IMR-90 (cell line): ENCODE measurements at regions not wholly inside any gene's neighbourhood (a gene's known extent, or its start where the extent isn't known, plus 50 kb on each side); places are given as distances from the start of the nearest gene placed in this dataset.

Source experiments
- ATAC-seq: fragments of 200-7000 bp; cut with Tn5 transposase; 2 replicates; pipeline ENCODE4 v1.9.1; 2020; ENCODE audit warnings: low read depth, mild to moderate bottlenecking, moderate library complexity
- BruUV-seq: library from RNA; stranded (reverse); fragments of 400-500 nt; replicated peaks from 2 replicates; lab custom pipeline; 2021; lab: Mats Ljungman, UMichigan
- CTCF ChIA-PET: fragments of 300-600 bp; formaldehyde crosslinking; extraction: SDS; loops from one replicate; lab custom pipeline; 2021; ENCODE audit warnings: antibody characterized with exemption; lab: Yijun Ruan, JAX
- POLR2A ChIA-PET: fragments of 300-600 bp; sonication (Branson Sonifier 250); formaldehyde crosslinking; loops from one replicate; lab custom pipeline; 2022; ENCODE audit warnings: antibody characterized with exemption; ENCODE audit not compliant: unreplicated experiment; lab: Charles Lee
- DNase-seq: peaks from one replicate; pipeline ENCODE4 v3.0.0; 2013
- H2AFZ ChIP-seq: replicated peaks from 2 replicates; pipeline ENCODE3; 2013; ENCODE audit warnings: low read length, mild to moderate bottlenecking; ENCODE audit not compliant: poor library complexity
- H2AK5ac ChIP-seq: 2 replicates; pipeline ENCODE4 v1.6.1; 2013; ENCODE audit warnings: low read depth, low read length, inconsistent platforms
- H2AK9ac ChIP-seq: replicated peaks from 2 replicates; pipeline ENCODE3; 2013; ENCODE audit warnings: mild to moderate bottlenecking, low read depth, low read length, moderate library complexity; ENCODE audit not compliant: poor library complexity
- H2BK120ac ChIP-seq: 2 replicates; pipeline ENCODE4 v1.6.1; 2013; ENCODE audit warnings: low read depth, low read length, inconsistent platforms
- H2BK15ac ChIP-seq: 3 replicates; pipeline ENCODE4 v1.6.1; 2013; ENCODE audit warnings: low read depth, low read length, inconsistent platforms
- H2BK20ac ChIP-seq: 2 replicates; pipeline ENCODE4 v1.6.1; 2013; ENCODE audit warnings: low read depth, mild to moderate bottlenecking, inconsistent platforms, low read length, moderate library complexity
- H2BK5ac ChIP-seq: 2 replicates; pipeline ENCODE4 v1.6.1; 2013; ENCODE audit warnings: mild to moderate bottlenecking, low read depth, low read length, inconsistent platforms; ENCODE audit not compliant: poor library complexity, severe bottlenecking
- H3K14ac ChIP-seq: replicated peaks from 2 replicates; pipeline ENCODE4 v1.6.1; 2013; ENCODE audit warnings: low read depth, low read length, inconsistent platforms
- H3K18ac ChIP-seq: 2 replicates; pipeline ENCODE4 v1.6.1; 2013; ENCODE audit warnings: low read depth, low read length, control low read depth
- H3K23ac ChIP-seq: 2 replicates; pipeline ENCODE4 v1.6.1; 2013; ENCODE audit warnings: low read depth, low read length, inconsistent platforms
- H3K27ac ChIP-seq: 2 replicates; pipeline ENCODE4 v1.5.1; 2013; ENCODE audit warnings: mild to moderate bottlenecking, control low read depth, low read length; ENCODE audit not compliant: insufficient read depth
- H3K27me3 ChIP-seq: 2 replicates; pipeline ENCODE4 v1.6.1; 2013; ENCODE audit warnings: low read length; ENCODE audit not compliant: control insufficient read depth, insufficient read depth
- H3K36me3 ChIP-seq: 2 replicates; pipeline ENCODE4 v1.6.1; 2013; ENCODE audit warnings: low read length, mixed read lengths; ENCODE audit not compliant: control insufficient read depth, insufficient read depth
- H3K4ac ChIP-seq: 2 replicates; pipeline ENCODE4 v1.6.1; 2013; ENCODE audit warnings: low read depth, low read length, inconsistent platforms
- H3K4me1 ChIP-seq: 2 replicates; pipeline ENCODE4 v1.6.1; 2013; ENCODE audit warnings: low read length, mixed read lengths; ENCODE audit not compliant: control insufficient read depth, insufficient read depth
- H3K4me2 ChIP-seq: 2 replicates; pipeline ENCODE4 v1.6.1; 2013; ENCODE audit warnings: low read depth, mild to moderate bottlenecking, control low read depth, low read length, moderate library complexity
- H3K4me3 ChIP-seq: 2 replicates; pipeline ENCODE4 v1.5.1; 2013; ENCODE audit warnings: low read depth, mild to moderate bottlenecking, control low read depth, low read length, moderate library complexity; ENCODE audit not compliant: insufficient read depth
- H3K56ac ChIP-seq: 2 replicates; pipeline ENCODE4 v1.6.1; 2013; ENCODE audit warnings: low read length, inconsistent platforms; ENCODE audit not compliant: insufficient read depth; ENCODE audit errors: extremely low read depth
- H3K79me1 ChIP-seq, 2 experiments: 2 replicates each; pipeline ENCODE4 v1.6.1; 2013; ENCODE audit warnings: low read length in 2 of 2, inconsistent platforms in 1 of 2, low read depth in 1 of 2
- H3K9ac ChIP-seq: 2 replicates; pipeline ENCODE4 v1.6.1; 2013; ENCODE audit warnings: low read depth, low read length, control low read depth
- H3K9me1 ChIP-seq: 2 replicates; pipeline ENCODE4 v1.6.1; 2013; ENCODE audit warnings: low read length, inconsistent platforms; ENCODE audit not compliant: insufficient read depth
- H3K9me3 ChIP-seq: 2 replicates; pipeline ENCODE4 v1.6.1; 2013; ENCODE audit warnings: low read length; ENCODE audit not compliant: control insufficient read depth, insufficient read depth
- H4K20me1 ChIP-seq: 2 replicates; pipeline ENCODE4 v1.6.1; 2013; ENCODE audit warnings: low read length, inconsistent platforms; ENCODE audit not compliant: insufficient read depth
- H4K5ac ChIP-seq: 2 replicates; pipeline ENCODE4 v1.6.1; 2013; ENCODE audit warnings: mild to moderate bottlenecking, low read depth, low read length, control low read depth
- H4K8ac ChIP-seq, 2 experiments: 2 replicates each; pipeline ENCODE4 v1.6.1; 2013; ENCODE audit warnings: low read depth in 2 of 2, low read length in 2 of 2, control low read depth in 1 of 2, inconsistent platforms in 1 of 2
- H4K91ac ChIP-seq: 2 replicates; pipeline ENCODE4 v1.6.1; 2013; ENCODE audit warnings: low read depth, low read length, inconsistent platforms; ENCODE audit not compliant: insufficient read depth
- BHLHE40 ChIP-seq: fragments of 150-350 bp; IDR thresholded peaks from 2 replicates; pipeline ENCODE4 v1.6.1; 2016; ENCODE audit warnings: mild to moderate bottlenecking, low read depth, low read length
- CEBPB ChIP-seq: IDR thresholded peaks from 2 replicates; pipeline ENCODE4 v1.6.1; 2012; ENCODE audit warnings: low read depth, low read length, improper control_type of control experiment
- FOS ChIP-seq: fragments of 150-350 bp; IDR thresholded peaks from 2 replicates; pipeline ENCODE4 v1.6.1; 2016; ENCODE audit warnings: low read depth, low read length
- MAFK ChIP-seq: IDR thresholded peaks from 2 replicates; pipeline ENCODE4 v1.6.1; 2012; ENCODE audit warnings: low read depth, low read length, improper control_type of control experiment
- NFE2L2 ChIP-seq: fragments of 150-350 bp; IDR thresholded peaks from 2 replicates; pipeline ENCODE4 v1.6.1; 2016; ENCODE audit warnings: low read depth, mild to moderate bottlenecking, low read length
- RAD21 ChIP-seq: IDR thresholded peaks from 2 replicates; pipeline ENCODE4 v1.6.1; 2012; ENCODE audit warnings: low read length, improper control_type of control experiment
- RFX5 ChIP-seq: IDR thresholded peaks from 2 replicates; pipeline ENCODE4 v1.8.0; 2012; ENCODE audit warnings: low read depth, mild to moderate bottlenecking, low read length, moderate library complexity
- dilution Hi-C: fragments of 300-500 bp; cut with HindIII; formaldehyde crosslinking; loops from one replicate; pipeline ENCODE4 v1.14.3; 2018; ENCODE audit warnings: low sequenced_read_pairs; ENCODE audit not compliant: unreplicated experiment
- in situ Hi-C: fragments of 300-500 bp; cut with MboI; formaldehyde crosslinking; loops from 3 replicates; pipeline ENCODE4 v1.14.3; 2019; ENCODE audit warnings: low sequenced_read_pairs, inconsistent platforms, mixed read lengths
- intact Hi-C: fragments of 100-400 bp; cut with micrococcal nuclease; formaldehyde crosslinking; loops from 2 replicates; pipeline ENCODE4 v1.10.0; 2022
- TF ChIP-seq, protein P1 (sequence below): conservative IDR thresholded peaks from 2 replicates; pipeline ENCODE4 v1.5.1; 2012; ENCODE audit warnings: mild to moderate bottlenecking, low read depth, low read length, improper control_type of control experiment
- TF ChIP-seq, protein P2 (sequence below): fragments of 150-350 bp; IDR thresholded peaks from 2 replicates; pipeline ENCODE4 v1.6.1; 2017; ENCODE audit warnings: mild to moderate bottlenecking, antibody characterized with exemption, low read length, low read depth
- TF ChIP-seq, protein P3 (sequence below): fragments of 150-350 bp; IDR thresholded peaks from 2 replicates; pipeline ENCODE4 v1.6.1; 2016; ENCODE audit warnings: low read depth, mild to moderate bottlenecking, low read length, moderate library complexity, borderline replicate concordance

DNA sequence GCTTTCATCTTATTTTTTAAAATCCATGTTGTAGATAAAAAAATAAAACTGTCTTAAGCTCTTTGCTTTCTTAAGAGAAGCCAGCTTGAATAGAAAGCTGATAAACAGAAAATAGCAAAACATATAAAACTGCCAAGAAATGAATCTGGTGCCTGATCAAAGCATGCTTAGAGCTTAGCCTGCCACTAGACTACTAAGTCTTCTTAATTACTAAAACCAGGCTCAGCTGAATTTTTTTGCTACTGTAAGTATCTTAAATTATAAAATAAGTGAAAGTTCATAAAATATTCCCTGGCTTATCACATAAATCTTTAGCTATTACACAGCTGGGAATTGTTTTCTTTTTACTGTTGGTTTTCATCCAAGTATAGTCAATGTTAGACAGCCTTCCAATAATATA lies 803.9 kb downstream of the DIPK2A start:
- ATAC-seq = no peak
- dilution Hi-C loops = no loop called here

More for the DNA sequence above, 803.9 kb downstream of the DIPK2A start:
- Histone ChIP-seq H3K9me1 (no peaks in the 10 kb centered on the region), H3K4me1 (no peaks in the 10 kb centered on the region), H3K27ac (no peak overlapping the region), H2BK120ac (no peak overlapping the region), H2BK20ac (no peak overlapping the region), H3K4me2 (no peak overlapping the region), H2AFZ (no peak overlapping the region), H3K4ac (no peak overlapping the region), H4K8ac (no peak overlapping the region), H3K23ac (no peak overlapping the region), H3K18ac (no peak overlapping the region), H3K9me3 (peaks cover 2% of the 10 kb centered on the region; the same call in 1 of the 2 replicates), H2BK5ac (no peak overlapping the region), H3K56ac (no peak overlapping the region), H2BK15ac (no peak overlapping the region), H2AK5ac (no peak overlapping the region), H4K20me1 (no peaks in the 10 kb centered on the region), H3K27me3 (no peaks in the 10 kb centered on the region), H4K91ac (no peak overlapping the region), H3K9ac (no peak overlapping the region), H3K4me3 (no peak overlapping the region), H2AK9ac (no peak overlapping the region), H3K36me3 (no peaks in the 10 kb centered on the region), H3K14ac (no peak overlapping the region), H3K79me1 (no peaks in the 10 kb centered on the region), H4K5ac (no peak overlapping the region)
- TF ChIP-seq NFE2L2 (no peak), BHLHE40 (no peak), RFX5 (no peak), FOS (no peak), RAD21 (no peak), MAFK (no peak), CEBPB (no peak)
- TF ChIP-seq, protein P1, sequence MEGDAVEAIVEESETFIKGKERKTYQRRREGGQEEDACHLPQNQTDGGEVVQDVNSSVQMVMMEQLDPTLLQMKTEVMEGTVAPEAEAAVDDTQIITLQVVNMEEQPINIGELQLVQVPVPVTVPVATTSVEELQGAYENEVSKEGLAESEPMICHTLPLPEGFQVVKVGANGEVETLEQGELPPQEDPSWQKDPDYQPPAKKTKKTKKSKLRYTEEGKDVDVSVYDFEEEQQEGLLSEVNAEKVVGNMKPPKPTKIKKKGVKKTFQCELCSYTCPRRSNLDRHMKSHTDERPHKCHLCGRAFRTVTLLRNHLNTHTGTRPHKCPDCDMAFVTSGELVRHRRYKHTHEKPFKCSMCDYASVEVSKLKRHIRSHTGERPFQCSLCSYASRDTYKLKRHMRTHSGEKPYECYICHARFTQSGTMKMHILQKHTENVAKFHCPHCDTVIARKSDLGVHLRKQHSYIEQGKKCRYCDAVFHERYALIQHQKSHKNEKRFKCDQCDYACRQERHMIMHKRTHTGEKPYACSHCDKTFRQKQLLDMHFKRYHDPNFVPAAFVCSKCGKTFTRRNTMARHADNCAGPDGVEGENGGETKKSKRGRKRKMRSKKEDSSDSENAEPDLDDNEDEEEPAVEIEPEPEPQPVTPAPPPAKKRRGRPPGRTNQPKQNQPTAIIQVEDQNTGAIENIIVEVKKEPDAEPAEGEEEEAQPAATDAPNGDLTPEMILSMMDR = no peak
- TF ChIP-seq, protein P2, sequence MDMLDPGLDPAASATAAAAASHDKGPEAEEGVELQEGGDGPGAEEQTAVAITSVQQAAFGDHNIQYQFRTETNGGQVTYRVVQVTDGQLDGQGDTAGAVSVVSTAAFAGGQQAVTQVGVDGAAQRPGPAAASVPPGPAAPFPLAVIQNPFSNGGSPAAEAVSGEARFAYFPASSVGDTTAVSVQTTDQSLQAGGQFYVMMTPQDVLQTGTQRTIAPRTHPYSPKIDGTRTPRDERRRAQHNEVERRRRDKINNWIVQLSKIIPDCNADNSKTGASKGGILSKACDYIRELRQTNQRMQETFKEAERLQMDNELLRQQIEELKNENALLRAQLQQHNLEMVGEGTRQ = no peak
- TF ChIP-seq, protein P3, sequence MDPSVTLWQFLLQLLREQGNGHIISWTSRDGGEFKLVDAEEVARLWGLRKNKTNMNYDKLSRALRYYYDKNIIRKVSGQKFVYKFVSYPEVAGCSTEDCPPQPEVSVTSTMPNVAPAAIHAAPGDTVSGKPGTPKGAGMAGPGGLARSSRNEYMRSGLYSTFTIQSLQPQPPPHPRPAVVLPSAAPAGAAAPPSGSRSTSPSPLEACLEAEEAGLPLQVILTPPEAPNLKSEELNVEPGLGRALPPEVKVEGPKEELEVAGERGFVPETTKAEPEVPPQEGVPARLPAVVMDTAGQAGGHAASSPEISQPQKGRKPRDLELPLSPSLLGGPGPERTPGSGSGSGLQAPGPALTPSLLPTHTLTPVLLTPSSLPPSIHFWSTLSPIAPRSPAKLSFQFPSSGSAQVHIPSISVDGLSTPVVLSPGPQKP = no peak
- no peak for DNase-seq
- no TSS peak for BruUV-seq
- in situ Hi-C loops (no loop called here), intact Hi-C loops (loop anchor here (10.0 kb wide), 1 partner anchor 611 kb away; no protein-coding TSS in a partner anchor)
- ChIA-PET CTCF (no interaction called here), POLR2A (no interaction called here)
